GM23338 (cell line): ENCODE measurements at regions not wholly inside any gene's neighbourhood (a gene's known extent, or its start where the extent isn't known, plus 50 kb on each side); places are given as distances from the start of the nearest gene placed in this dataset.

Experiments
- ATAC-seq: fragments of 200-7000 bp; cut with Tn5 transposase; 3 replicates; pipeline ENCODE4 v1.9.1; 2020
- DNase-seq: peaks from one replicate; pipeline ENCODE4 v3.0.0-alpha.2; 2015; ENCODE audit warnings: low spot score
- H2AFZ ChIP-seq: fragments of 200-600 bp; sonication (generic); 2 replicates; pipeline ENCODE4 v1.8.0; 2016; ENCODE audit warnings: antibody characterized with exemption, mild to moderate bottlenecking, moderate library complexity
- H3F3A ChIP-seq: fragments of 200-600 bp; sonication (generic); replicated peaks from 2 replicates; pipeline ENCODE4 v1.8.0; 2017; ENCODE audit warnings: antibody characterized with exemption, mixed run types, low read depth
- H3K27ac ChIP-seq: fragments of 200-600 bp; sonication (generic); 2 replicates; pipeline ENCODE4 v1.6.1; 2016; ENCODE audit warnings: low read depth
- H3K27me3 ChIP-seq: fragments of 200-600 bp; sonication (generic); 2 replicates; pipeline ENCODE4 v1.8.0; 2016; ENCODE audit warnings: mild to moderate bottlenecking, mixed run types, moderate library complexity; ENCODE audit not compliant: insufficient read depth
- H3K36me3 ChIP-seq: fragments of 200-600 bp; sonication (generic); 2 replicates; pipeline ENCODE4 v1.8.0; 2016; ENCODE audit warnings: mild to moderate bottlenecking; ENCODE audit not compliant: insufficient read depth
- H3K4me1 ChIP-seq: fragments of 200-600 bp; sonication (generic); 2 replicates; pipeline ENCODE4 v1.8.0; 2016; ENCODE audit warnings: mild to moderate bottlenecking, moderate library complexity; ENCODE audit not compliant: insufficient read depth
- H3K4me2 ChIP-seq: fragments of 200-600 bp; sonication (generic); 2 replicates; pipeline ENCODE4 v1.7.1; 2017; ENCODE audit warnings: mixed run types
- H3K4me3 ChIP-seq: fragments of 200-600 bp; sonication (generic); 2 replicates; pipeline ENCODE4 v1.6.1; 2016; ENCODE audit warnings: mixed run types
- H3K79me2 ChIP-seq: fragments of 200-600 bp; sonication (generic); replicated peaks from 2 replicates; pipeline ENCODE4 v1.8.0; 2017; ENCODE audit warnings: mild to moderate bottlenecking; ENCODE audit not compliant: insufficient read depth
- H3K9me2 ChIP-seq: fragments of 200-600 bp; sonication (generic); 2 replicates; pipeline ENCODE4 v1.8.0; 2017; ENCODE audit not compliant: insufficient read depth
- H4K20me1 ChIP-seq: fragments of 200-600 bp; sonication (generic); replicated peaks from 2 replicates; pipeline ENCODE4 v1.8.0; 2017; ENCODE audit warnings: mild to moderate bottlenecking; ENCODE audit not compliant: insufficient read depth
- H3K27ac Mint-ChIP-seq: 2 replicates; pipeline ENCODE4 v1.8.0; 2020; ENCODE audit warnings: inconsistent platforms, mild to moderate bottlenecking, moderate library complexity, mixed read lengths
- H3K27me3 Mint-ChIP-seq: 3 replicates; pipeline ENCODE4 v1.8.0; 2022; ENCODE audit warnings: low read depth, mild to moderate bottlenecking, moderate library complexity, mixed read lengths, inconsistent platforms; ENCODE audit not compliant: insufficient read depth, poor library complexity
- H3K36me3 Mint-ChIP-seq: 3 replicates; pipeline ENCODE4 v1.8.0; 2021; ENCODE audit warnings: low read depth, mild to moderate bottlenecking, inconsistent platforms, moderate library complexity, mixed read lengths
- H3K4me1 Mint-ChIP-seq: 3 replicates; pipeline ENCODE4 v1.8.0; 2020; ENCODE audit warnings: mild to moderate bottlenecking, inconsistent platforms, mixed read lengths
- H3K4me3 Mint-ChIP-seq: 3 replicates; pipeline ENCODE4 v1.8.0; 2021; ENCODE audit warnings: moderate library complexity, mild to moderate bottlenecking, inconsistent platforms, mixed read lengths
- H3K9me3 Mint-ChIP-seq: 3 replicates; pipeline ENCODE4 v1.8.0; 2020; ENCODE audit warnings: moderate library complexity, mild to moderate bottlenecking, inconsistent platforms, mixed read lengths
- CREB1 ChIP-seq: fragments of 250-450 bp; sonication (Bioruptor Pico); IDR thresholded peaks from 2 replicates; pipeline ENCODE4 v1.5.0; 2020; ENCODE audit warnings: low read depth, mild to moderate bottlenecking, moderate library complexity
- CTCF ChIP-seq, 2 experiments: fragments of 200-600 bp in 1 of 2; sonication (generic) in 1 of 2; conservative IDR thresholded peaks; 2 replicates each; pipeline versions ENCODE4 v1.5.1 to v1.6.1; 2016 to 2017; ENCODE audit warnings: antibody characterized with exemption in 2 of 2, low read depth in 2 of 2, mild to moderate bottlenecking in 2 of 2, moderate library complexity in 1 of 2
- ETS1 ChIP-seq: IDR thresholded peaks from 2 replicates; pipeline ENCODE4 v1.6.1; 2016; ENCODE audit warnings: antibody characterized with exemption
- EZH2 ChIP-seq: fragments of 200-600 bp; sonication (generic); IDR thresholded peaks from one replicate; pipeline ENCODE4 v1.8.0; 2017; ENCODE audit warnings: antibody characterized with exemption, mild to moderate bottlenecking, low read depth; ENCODE audit not compliant: unreplicated experiment
- EZH2phosphoT487 ChIP-seq: fragments of 200-600 bp; sonication (generic); IDR thresholded peaks from one replicate; pipeline ENCODE4 v1.8.1; 2018; ENCODE audit warnings: antibody characterized with exemption; ENCODE audit not compliant: unreplicated experiment
- JUNB ChIP-seq: IDR thresholded peaks from one replicate; pipeline ENCODE4 v1.6.1; 2016; ENCODE audit warnings: antibody characterized with exemption; ENCODE audit not compliant: unreplicated experiment
- NANOG ChIP-seq: IDR thresholded peaks from 2 replicates; pipeline ENCODE4 v1.6.1; 2016; ENCODE audit warnings: antibody characterized with exemption, borderline replicate concordance
- POLR2AphosphoS5 ChIP-seq: IDR thresholded peaks from 2 replicates; pipeline ENCODE4 v1.6.1; 2016; ENCODE audit warnings: antibody characterized with exemption, low read depth
- STAT1 ChIP-seq: IDR thresholded peaks from one replicate; pipeline ENCODE4 v1.6.1; 2016; ENCODE audit warnings: antibody characterized with exemption; ENCODE audit not compliant: unreplicated experiment
- ZNF114 ChIP-seq: fragments of 250-450 bp; sonication (Bioruptor Pico); IDR thresholded peaks from 2 replicates; pipeline ENCODE4 v1.5.0; 2020; ENCODE audit warnings: mild to moderate bottlenecking, moderate library complexity
- ZNF331 ChIP-seq: fragments of 250-450 bp; sonication (Bioruptor Pico); IDR thresholded peaks from 2 replicates; pipeline ENCODE4 v1.5.0; 2020; ENCODE audit warnings: low read depth, mild to moderate bottlenecking, moderate library complexity
- ZNF462 ChIP-seq: fragments of 250-450 bp; sonication (Bioruptor Pico); IDR thresholded peaks from 2 replicates; pipeline ENCODE4 v1.5.0; 2020; ENCODE audit warnings: mild to moderate bottlenecking, moderate library complexity

- TF ChIP-seq ETS1, result no peak
- no peak for TF ChIP-seq ZNF331
- no peak for TF ChIP-seq JUNB
- no peak for TF ChIP-seq POLR2AphosphoS5
- TF ChIP-seq ZNF114 (CRISPR knock-in tag), result no peak
- no peak for TF ChIP-seq STAT1
Observed at GRCh38 chr11:81744336-81745116, 989.1 kb downstream of the FAM181B start (continued).

GRCh38 chr11:81725701-81726100 lies 1008.0 kb downstream of the FAM181B start:
- H3K4me3 Mint-ChIP-seq, result no peak overlapping the region
- no peak overlapping the region for H3K27ac ChIP-seq
- no peaks in the 10 kb centered on the region for H4K20me1 ChIP-seq
- no peak overlapping the region for H3K4me2 ChIP-seq
- H3K9me2 ChIP-seq, result no peaks in the 10 kb centered on the region
- no peaks in the 10 kb centered on the region for H3K79me2 ChIP-seq
- no peaks in the 10 kb centered on the region for H3K27me3 ChIP-seq
- no peak overlapping the region for H2AFZ ChIP-seq
- no peak overlapping the region for H3K27ac Mint-ChIP-seq
- H3K4me1 ChIP-seq, result no peaks in the 10 kb centered on the region
- no peaks in the 10 kb centered on the region for H3F3A ChIP-seq
- H3K4me1 Mint-ChIP-seq, result no peaks in the 10 kb centered on the region
- H3K9me3 Mint-ChIP-seq, result peaks cover 16% of the 10 kb centered on the region
- no peak overlapping the region for H3K4me3 ChIP-seq
- peaks cover 6% of the 10 kb centered on the region; the same call in 1 of the 2 replicates for H3K36me3 ChIP-seq
- DNase-seq, result no peak
- H3K27me3 Mint-ChIP-seq, result no peaks in the 10 kb centered on the region
- peaks cover 10% of the 10 kb centered on the region; the same call in 2 of the 3 replicates for H3K36me3 Mint-ChIP-seq
- ATAC-seq, result no peak
- TF ChIP-seq CREB1 (CRISPR knock-in tag) (no peak), ETS1 (no peak), ZNF331 (no peak), EZH2 (no peak), ZNF114 (CRISPR knock-in tag) (no peak), ZNF462 (CRISPR knock-in tag) (no peak), EZH2phosphoT487 (no peak), CTCF (conservative IDR thresholded peaks at IDR 0.05; ENCODE audit: low read depth in 2 of 2) (no peak), POLR2AphosphoS5 (no peak), NANOG (no peak)
